K562 (cell line): ENCODE measurements at regions not wholly inside any gene's neighbourhood (a gene's known extent, or its start where the extent isn't known, plus 50 kb on each side); places are given as distances from the start of the nearest gene placed in this dataset.

Experiments used
- ARHGAP35 ChIP-seq: fragments of 450-650 bp; IDR thresholded peaks from 2 replicates; pipeline ENCODE4 v1.6.1; 2018; ENCODE audit not compliant: partially characterized antibody
- ARID3A ChIP-seq: IDR thresholded peaks from 2 replicates; pipeline ENCODE4 v1.6.1; 2012; ENCODE audit warnings: low read depth, low read length, improper control_type of control experiment, borderline replicate concordance
- CXXC5 ChIP-seq: fragments of 250-450 bp; sonication (Bioruptor Pico); IDR thresholded peaks from 2 replicates; pipeline ENCODE4 v1.8.0; 2022; ENCODE audit warnings: inconsistent platforms, mild to moderate bottlenecking, moderate library complexity
- DMBX1 ChIP-seq: fragments of 250-450 bp; sonication (Bioruptor Pico); IDR thresholded peaks from 2 replicates; pipeline ENCODE4 v1.8.0; 2022; ENCODE audit warnings: inconsistent platforms, mild to moderate bottlenecking, moderate library complexity, borderline replicate concordance
- E2F3 ChIP-seq: fragments of 250-450 bp; sonication (Bioruptor Pico); IDR thresholded peaks from 2 replicates; pipeline ENCODE4 v1.4.0; 2020; ENCODE audit warnings: mild to moderate bottlenecking
- GABPA ChIP-seq: fragments of 200-800 bp; sonication (Bioruptor generic); conservative IDR thresholded peaks from 2 replicates; pipeline ENCODE4 v1.6.1; 2016; ENCODE audit warnings: low read depth, missing genetic modification characterization, missing compliant biosample characterization
- HDAC8 ChIP-seq: fragments of 450-650 bp; IDR thresholded peaks from 2 replicates; pipeline ENCODE4 v1.6.1; 2016; ENCODE audit warnings: mild to moderate bottlenecking, missing genetic modification characterization, moderate library complexity, missing compliant biosample characterization
- IFI16 ChIP-seq: fragments of 250-450 bp; sonication (Bioruptor Pico); IDR thresholded peaks from 2 replicates; pipeline ENCODE4 v2.1.2; 2022; ENCODE audit warnings: mild to moderate bottlenecking, inconsistent platforms
- ILK ChIP-seq: fragments of 450-650 bp; IDR thresholded peaks from 2 replicates; pipeline ENCODE4 v1.6.1; 2016; ENCODE audit warnings: missing genetic modification characterization, low read depth, mild to moderate bottlenecking, missing compliant biosample characterization, moderate library complexity, borderline replicate concordance
- NFYB ChIP-seq: IDR thresholded peaks from 2 replicates; pipeline ENCODE4 v1.6.1; 2011; ENCODE audit warnings: mild to moderate bottlenecking, moderate library complexity; ENCODE audit not compliant: insufficient read length; ENCODE audit errors: extremely low read depth
- NUFIP1 ChIP-seq: fragments of 450-650 bp; IDR thresholded peaks from 2 replicates; pipeline ENCODE4 v1.6.1; 2018; ENCODE audit not compliant: partially characterized antibody
- POLR2H ChIP-seq: IDR thresholded peaks from 2 replicates; pipeline ENCODE4 v1.6.1; 2016; ENCODE audit warnings: missing genetic modification characterization, low read depth, mild to moderate bottlenecking, control low read depth, missing compliant biosample characterization, moderate library complexity
- PPARD ChIP-seq: fragments of 250-450 bp; sonication (Bioruptor Pico); IDR thresholded peaks from 2 replicates; pipeline ENCODE4 v1.8.0; 2022; ENCODE audit warnings: inconsistent platforms, mild to moderate bottlenecking, moderate library complexity
- PYGO2 ChIP-seq: fragments of 450-650 bp; IDR thresholded peaks from 2 replicates; pipeline ENCODE4 v1.6.1; 2016; ENCODE audit warnings: mild to moderate bottlenecking, missing genetic modification characterization, moderate library complexity, missing compliant biosample characterization
- SETDB1 ChIP-seq: IDR thresholded peaks from one replicate; pipeline ENCODE4 v1.6.1; 2012; ENCODE audit warnings: low read length, control low read depth, inconsistent platforms
- SMAD4 ChIP-seq: fragments of 250-450 bp; sonication (Bioruptor Pico); conservative IDR thresholded peaks from 2 replicates; pipeline ENCODE4 v1.8.0; 2021; ENCODE audit warnings: inconsistent platforms, mild to moderate bottlenecking, moderate library complexity
- SPI1 ChIP-seq: IDR thresholded peaks from 2 replicates; pipeline ENCODE4 v1.6.1; 2011; ENCODE audit warnings: low read depth, low read length, control low read depth, borderline replicate concordance
- SRSF3 ChIP-seq: fragments of 200-400 bp; formaldehyde crosslinking; IDR thresholded peaks from 2 replicates; pipeline ENCODE4 v1.6.1; 2016; ENCODE audit warnings: mild to moderate bottlenecking, low read length, moderate library complexity; ENCODE audit not compliant: insufficient read depth
- TAF7 ChIP-seq: fragments of 450-650 bp; IDR thresholded peaks from 2 replicates; pipeline ENCODE4 v1.6.1; 2016; ENCODE audit warnings: missing genetic modification characterization, missing compliant biosample characterization
- ZNF253 ChIP-seq: fragments of 250-450 bp; sonication (Bioruptor Pico); conservative IDR thresholded peaks from 2 replicates; pipeline ENCODE4 v1.6.1; 2021; ENCODE audit warnings: mild to moderate bottlenecking
- ZNF507 ChIP-seq: conservative IDR thresholded peaks from 2 replicates; pipeline ENCODE4 v1.6.1; 2017; ENCODE audit warnings: missing genetic modification characterization, missing compliant biosample characterization
- TF ChIP-seq, protein P1 (sequence below): fragments of 450-650 bp; formaldehyde crosslinking; IDR thresholded peaks from 2 replicates; pipeline ENCODE4 v1.4.0; 2020; ENCODE audit warnings: mild to moderate bottlenecking, moderate library complexity
- TF ChIP-seq, protein P2 (sequence below): fragments of 450-650 bp; formaldehyde crosslinking; IDR thresholded peaks from 2 replicates; pipeline ENCODE4 v1.4.0; 2022; ENCODE audit warnings: missing genetic modification characterization

DNA sequence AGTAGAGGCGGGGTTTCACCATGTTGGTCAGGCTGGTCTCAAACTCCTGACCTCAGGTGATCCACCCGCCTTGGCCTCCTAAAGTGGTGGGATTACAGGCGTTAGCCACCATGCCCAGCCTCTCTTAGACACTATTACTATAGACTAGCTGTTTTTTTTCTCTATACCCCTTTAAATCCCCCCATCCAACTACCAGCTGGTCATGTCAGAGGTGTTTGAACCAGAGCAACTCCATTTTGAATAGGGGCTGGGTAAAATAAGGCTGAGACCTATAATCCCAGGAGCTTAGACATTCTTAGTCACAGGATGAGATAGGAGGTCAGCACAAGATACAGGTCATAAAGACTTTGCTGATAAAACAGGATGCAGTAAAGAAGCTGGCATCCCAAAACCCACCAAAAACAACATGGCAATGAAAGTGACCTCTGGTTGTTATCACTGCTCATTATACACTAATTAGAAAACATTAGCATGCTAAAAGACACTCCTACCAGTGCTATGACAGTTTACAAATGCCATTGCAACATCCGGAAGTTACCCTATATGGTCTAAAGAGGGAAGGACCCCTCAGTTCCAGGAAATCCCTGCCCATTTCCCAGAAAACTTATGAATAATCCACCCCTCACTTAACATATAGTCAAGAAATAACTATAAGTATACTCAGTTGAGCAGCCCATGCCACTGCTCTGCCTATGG is 57.8 kb upstream of the GPD1L start (continued):
- TF ChIP-seq POLR2H (peak; percentile 71), IFI16 (CRISPR knock-in tag) (no peak), NFYB (no peak), SETDB1 (no peak), ILK (tag) (peak; percentile 93), DMBX1 (CRISPR knock-in tag) (peak; percentile 99), PPARD (CRISPR knock-in tag) (peak; percentile 75), SPI1 (no peak), TAF7 (peak; percentile 87), PYGO2 (peak; percentile 94), NUFIP1 (no peak), ARID3A (no peak), E2F3 (CRISPR knock-in tag) (peak; percentile 87; the same call in 1 of the 2 replicates), ZNF253 (peak; percentile 83; the same call in 1 of the 2 replicates), ZNF507 (tag) (peak; percentile 59), HDAC8 (tag) (peak; percentile 99), ARHGAP35 (no peak), GABPA (0 out of 2 replicates have a peak, but pooled peaks have one; percentile 41), CXXC5 (CRISPR knock-in tag) (peak; percentile 76), SRSF3 (no peak), SMAD4 (peak; percentile 99)
- TF ChIP-seq, protein P1, sequence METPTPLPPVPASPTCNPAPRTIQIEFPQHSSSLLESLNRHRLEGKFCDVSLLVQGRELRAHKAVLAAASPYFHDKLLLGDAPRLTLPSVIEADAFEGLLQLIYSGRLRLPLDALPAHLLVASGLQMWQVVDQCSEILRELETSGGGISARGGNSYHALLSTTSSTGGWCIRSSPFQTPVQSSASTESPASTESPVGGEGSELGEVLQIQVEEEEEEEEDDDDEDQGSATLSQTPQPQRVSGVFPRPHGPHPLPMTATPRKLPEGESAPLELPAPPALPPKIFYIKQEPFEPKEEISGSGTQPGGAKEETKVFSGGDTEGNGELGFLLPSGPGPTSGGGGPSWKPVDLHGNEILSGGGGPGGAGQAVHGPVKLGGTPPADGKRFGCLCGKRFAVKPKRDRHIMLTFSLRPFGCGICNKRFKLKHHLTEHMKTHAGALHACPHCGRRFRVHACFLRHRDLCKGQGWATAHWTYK = peak; percentile 78
- TF ChIP-seq, protein P2, sequence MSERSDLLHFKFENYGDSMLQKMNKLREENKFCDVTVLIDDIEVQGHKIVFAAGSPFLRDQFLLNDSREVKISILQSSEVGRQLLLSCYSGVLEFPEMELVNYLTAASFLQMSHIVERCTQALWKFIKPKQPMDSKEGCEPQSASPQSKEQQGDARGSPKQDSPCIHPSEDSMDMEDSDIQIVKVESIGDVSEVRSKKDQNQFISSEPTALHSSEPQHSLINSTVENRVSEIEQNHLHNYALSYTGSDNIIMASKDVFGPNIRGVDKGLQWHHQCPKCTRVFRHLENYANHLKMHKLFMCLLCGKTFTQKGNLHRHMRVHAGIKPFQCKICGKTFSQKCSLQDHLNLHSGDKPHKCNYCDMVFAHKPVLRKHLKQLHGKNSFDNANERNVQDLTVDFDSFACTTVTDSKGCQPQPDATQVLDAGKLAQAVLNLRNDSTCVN (CRISPR knock-in tag) = peak; percentile 76; the same call in 1 of the 2 replicates
